ENCODE measurements at regions not wholly inside any gene's neighbourhood (a gene's known extent, or its start where the extent isn't known, plus 50 kb on each side); places are given as distances from the start of the nearest gene placed in this dataset.

- Mint-ChIP-seq H3K36me3 (ENCODE audit: low read depth) (peaks cover 4% of the 10 kb centered on the region), H3K27ac (no peak overlapping the region), H3K27me3 (ENCODE audit: low read depth, poor library complexity) (peaks cover 3% of the 10 kb centered on the region), H3K4me1 (peaks cover 55% of the 10 kb centered on the region), H3K4me3 (no peak overlapping the region), H3K9me3 (no peaks in the 10 kb centered on the region)
- TF ChIP-seq CTCF (IDR thresholded peaks at IDR 0.05), result no peak
- no peak for DNase-seq
Measured at GRCh38 chr14:100409003-100409360, 85.8 kb downstream of the SLC25A47 start.

GRCh38 chr14:100409651-100410050 lies 86.5 kb downstream of the SLC25A47 start:
- no peak for DNase-seq
- Mint-ChIP-seq H3K27ac (no peak overlapping the region), H3K4me1 (peaks cover 53% of the 10 kb centered on the region), H3K36me3 (ENCODE audit: low read depth) (peaks cover 4% of the 10 kb centered on the region), H3K9me3 (no peaks in the 10 kb centered on the region), H3K27me3 (ENCODE audit: low read depth, poor library complexity) (peaks cover 6% of the 10 kb centered on the region), H3K4me3 (no peak overlapping the region)
- no peak for TF ChIP-seq CTCF (IDR thresholded peaks at IDR 0.05)

- DNase-seq, result no peak
- Mint-ChIP-seq H3K9me3 (no peaks in the 10 kb centered on the region), H3K27ac (no peak overlapping the region), H3K4me3 (no peak overlapping the region), H3K36me3 (ENCODE audit: low read depth) (peaks cover 4% of the 10 kb centered on the region), H3K27me3 (ENCODE audit: low read depth, poor library complexity) (peaks cover 9% of the 10 kb centered on the region), H3K4me1 (peaks cover 50% of the 10 kb centered on the region)
- no peak for TF ChIP-seq CTCF (IDR thresholded peaks at IDR 0.05)
Measured at GRCh38 chr14:100410056-100410565, 87.0 kb downstream of the SLC25A47 start.

- DNase-seq, result no peak
- H3K4me3 Mint-ChIP-seq, result no peak overlapping the region
- no peak for TF ChIP-seq CTCF (IDR thresholded peaks at IDR 0.05)
- no peak overlapping the region for H3K27ac Mint-ChIP-seq
- peaks cover 4% of the 10 kb centered on the region for H3K36me3 Mint-ChIP-seq (ENCODE audit: low read depth)
- H3K9me3 Mint-ChIP-seq, result no peaks in the 10 kb centered on the region
- peaks cover 25% of the 10 kb centered on the region for H3K4me1 Mint-ChIP-seq
- H3K27me3 Mint-ChIP-seq (ENCODE audit: low read depth, poor library complexity), result peaks cover 16% of the 10 kb centered on the region
Measured at GRCh38 chr14:100413699-100414098, 90.6 kb downstream of the SLC25A47 start.

- Mint-ChIP-seq H3K27ac (no peak overlapping the region), H3K9me3 (no peaks in the 10 kb centered on the region), H3K36me3 (ENCODE audit: low read depth) (peaks cover 9% of the 10 kb centered on the region), H3K4me1 (peaks cover 20% of the 10 kb centered on the region), H3K4me3 (no peak overlapping the region), H3K27me3 (ENCODE audit: low read depth, poor library complexity) (peaks cover 15% of the 10 kb centered on the region)
- no peak for TF ChIP-seq CTCF (IDR thresholded peaks at IDR 0.05)
- no peak for DNase-seq
Measured at GRCh38 chr14:100415226-100415625, 92.1 kb downstream of the SLC25A47 start.

GRCh38 chr14:100416081-100416680 lies 93.0 kb downstream of the SLC25A47 start:
- H3K27me3 Mint-ChIP-seq (ENCODE audit: low read depth, poor library complexity), result peaks cover 14% of the 10 kb centered on the region
- no peak overlapping the region for H3K4me3 Mint-ChIP-seq
- no peak overlapping the region for H3K27ac Mint-ChIP-seq
- TF ChIP-seq CTCF (IDR thresholded peaks at IDR 0.05), result no peak
- no peaks in the 10 kb centered on the region for H3K9me3 Mint-ChIP-seq
- H3K36me3 Mint-ChIP-seq (ENCODE audit: low read depth), result peaks cover 9% of the 10 kb centered on the region
- H3K4me1 Mint-ChIP-seq, result peaks cover 16% of the 10 kb centered on the region
- DNase-seq, result no peak
